H1 (cell line): ENCODE measurements at regions not wholly inside any gene's neighbourhood (a gene's known extent, or its start where the extent isn't known, plus 50 kb on each side); places are given as distances from the start of the nearest gene placed in this dataset.
A peak's percentile ranks its signal among the peaks of the same experiment; 100 is the strongest.

Source experiments
- CTCF ChIA-PET: fragments of 300-600 bp; sonication (Branson Sonifier 250); formaldehyde crosslinking; loops from one replicate; lab custom pipeline; 2021; ENCODE audit not compliant: partially characterized antibody; lab: Charles Lee
- POLR2A ChIA-PET: fragments of 300-600 bp; sonication (Branson Sonifier 250); formaldehyde crosslinking; loops from one replicate; lab custom pipeline; 2021; ENCODE audit warnings: inconsistent platforms; ENCODE audit not compliant: partially characterized antibody; lab: Charles Lee
- DNase-seq, 2 experiments: peaks; one replicate each; pipeline versions ENCODE4 v3.0.0 to v3.0.0-alpha.2; 2010 to 2022; ENCODE audit warnings: low spot score in 2 of 2, low read depth in 1 of 2, mixed read lengths in 1 of 2
- FAIRE-seq: peaks from 2 replicates; lab custom pipeline; 2011; peaks lifted over from hg19 to GRCh38; lab: Jason Lieb, UNC
- H2AFZ ChIP-seq: 2 replicates; pipeline ENCODE4 v1.8.1; 2012; ENCODE audit warnings: low read length, inconsistent platforms
- H2AK5ac ChIP-seq: 2 replicates; pipeline ENCODE4 v1.6.1; 2013; ENCODE audit warnings: low read depth, low read length
- H2BK120ac ChIP-seq: replicated peaks from 2 replicates; pipeline ENCODE3; 2013; ENCODE audit warnings: low read depth, low read length, inconsistent platforms
- H2BK12ac ChIP-seq: 2 replicates; pipeline ENCODE4 v1.6.1; 2013; ENCODE audit warnings: low read depth, low read length
- H2BK15ac ChIP-seq: 2 replicates; pipeline ENCODE4 v1.6.1; 2013; ENCODE audit warnings: low read length
- H2BK20ac ChIP-seq: 2 replicates; pipeline ENCODE4 v1.6.1; 2013; ENCODE audit warnings: low read length
- H2BK5ac ChIP-seq: 2 replicates; pipeline ENCODE4 v1.6.1; 2013; ENCODE audit warnings: low read depth, low read length
- H3K14ac ChIP-seq: 2 replicates; pipeline ENCODE4 v1.6.1; 2013; ENCODE audit warnings: inconsistent platforms; ENCODE audit not compliant: insufficient read length
- H3K18ac ChIP-seq: 2 replicates; pipeline ENCODE4 v1.6.1; 2013; ENCODE audit warnings: low read length; ENCODE audit errors: extremely low read depth
- H3K23ac ChIP-seq: 2 replicates; pipeline ENCODE4 v1.6.1; 2013; ENCODE audit warnings: inconsistent platforms; ENCODE audit not compliant: insufficient read length
- H3K23me2 ChIP-seq: 2 replicates; pipeline ENCODE4 v1.6.1; 2013; ENCODE audit warnings: low read depth, low read length
- H3K27ac ChIP-seq: 2 replicates; pipeline ENCODE4 v1.6.1; 2011; ENCODE audit warnings: low read depth, low read length, inconsistent platforms
- H3K27me3 ChIP-seq, 4 experiments: replicated peaks in 1 of 4; 1 replicate in 1 of 4; 2 replicates in 3 of 4; pipeline versions ENCODE4 v1.6.1 to v1.8.1; 2011 to 2013; ENCODE audit warnings: low read length in 3 of 4, mild to moderate bottlenecking in 3 of 4, inconsistent platforms in 2 of 4, mixed read lengths in 2 of 4, moderate library complexity in 1 of 4; ENCODE audit not compliant: control insufficient read depth in 3 of 4, insufficient read depth in 3 of 4; ENCODE audit errors: extremely low read depth in 1 of 4
- H3K36me3 ChIP-seq, 4 experiments: 2 replicates each; pipeline versions ENCODE4 v1.6.1 to v1.8.1; 2011 to 2013; ENCODE audit warnings: mild to moderate bottlenecking in 4 of 4, low read length in 3 of 4, moderate library complexity in 2 of 4, control low read depth in 1 of 4, inconsistent platforms in 1 of 4; ENCODE audit not compliant: insufficient read depth in 4 of 4, control insufficient read depth in 2 of 4
- H3K4ac ChIP-seq: replicated peaks from 2 replicates; pipeline ENCODE3; 2013; ENCODE audit warnings: low read length, low read depth, mixed read lengths, inconsistent platforms; ENCODE audit not compliant: insufficient read length
- H3K4me1 ChIP-seq, 4 experiments: replicated peaks in 1 of 4; 1 replicate in 1 of 4; 2 replicates in 3 of 4; pipeline versions ENCODE4 v1.6.1 to v1.8.1; 2011 to 2013; ENCODE audit warnings: low read length in 3 of 4, inconsistent platforms in 2 of 4, mixed read lengths in 1 of 4; ENCODE audit not compliant: insufficient read depth in 4 of 4, control insufficient read depth in 3 of 4
- H3K4me2 ChIP-seq, 2 experiments: 2 replicates each; pipeline versions ENCODE4 v1.6.1 to v1.8.1; 2011 to 2013; ENCODE audit warnings: low read depth in 2 of 2, low read length in 2 of 2, control low read depth in 1 of 2, inconsistent platforms in 1 of 2, mild to moderate bottlenecking in 1 of 2; ENCODE audit not compliant: insufficient read depth in 1 of 2
- H3K4me3 ChIP-seq, 4 experiments: fragments of 200-600, 300-600 bp in 1 of 4; sonication (generic), shearing (Covaris generic), sonication (Bioruptor Twin) in 1 of 4; 2 replicates each; pipeline versions ENCODE4 v1.5.1 to v1.8.1; 2011 to 2016; ENCODE audit warnings: low read length in 4 of 4, low read depth in 3 of 4, control low read depth in 2 of 4, inconsistent platforms in 2 of 4, mild to moderate bottlenecking in 2 of 4, mixed read lengths in 1 of 4, moderate library complexity in 1 of 4; ENCODE audit not compliant: insufficient read depth in 2 of 4; ENCODE audit errors: extremely low read depth in 1 of 4
- H3K56ac ChIP-seq: replicated peaks from 2 replicates; pipeline ENCODE3; 2013; ENCODE audit warnings: low read depth, mild to moderate bottlenecking, mixed read lengths, low read length, inconsistent platforms; ENCODE audit not compliant: insufficient read length
- H3K79me1 ChIP-seq: 2 replicates; pipeline ENCODE4 v1.6.1; 2013; ENCODE audit warnings: low read depth, low read length, control low read depth
- H3K79me2 ChIP-seq, 2 experiments: 2 replicates each; pipeline versions ENCODE4 v1.6.1 to v1.8.1; 2012 to 2013; ENCODE audit warnings: low read length in 2 of 2, mild to moderate bottlenecking in 2 of 2, inconsistent platforms in 1 of 2; ENCODE audit not compliant: insufficient read depth in 2 of 2, control insufficient read depth in 1 of 2
- H3K9ac ChIP-seq, 4 experiments: replicated peaks in 1 of 4; 1 replicate in 1 of 4; 2 replicates in 3 of 4; pipeline versions ENCODE4 v1.6.1 to v1.8.1; 2011 to 2013; ENCODE audit warnings: low read depth in 3 of 4, low read length in 3 of 4, control low read depth in 2 of 4, mild to moderate bottlenecking in 2 of 4, moderate library complexity in 2 of 4, inconsistent platforms in 1 of 4; ENCODE audit errors: extremely low read depth in 1 of 4
- H3K9me3 ChIP-seq, 2 experiments: 2 replicates each; pipeline versions ENCODE4 v1.6.1 to v1.8.1; 2012 to 2013; ENCODE audit warnings: mild to moderate bottlenecking in 2 of 2, moderate library complexity in 2 of 2, control low read depth in 1 of 2, inconsistent platforms in 1 of 2, low read depth in 1 of 2, low read length in 1 of 2, mixed read lengths in 1 of 2; ENCODE audit not compliant: insufficient read depth in 2 of 2
- H4K20me1 ChIP-seq, 2 experiments: replicated peaks in 1 of 2; 2 replicates each; pipeline versions ENCODE3 to v1.8.1; 2011 to 2013; ENCODE audit warnings: inconsistent platforms in 2 of 2, low read length in 2 of 2, mild to moderate bottlenecking in 1 of 2; ENCODE audit not compliant: insufficient read depth in 2 of 2, control insufficient read depth in 1 of 2
- H4K5ac ChIP-seq: 2 replicates; pipeline ENCODE4 v1.6.1; 2013; ENCODE audit warnings: low read length, low read depth, mixed read lengths, inconsistent platforms; ENCODE audit not compliant: insufficient read length
- H4K8ac ChIP-seq: 2 replicates; pipeline ENCODE4 v1.8.0; 2013; ENCODE audit warnings: mild to moderate bottlenecking, moderate library complexity, low read length, inconsistent platforms; ENCODE audit not compliant: insufficient read depth; ENCODE audit errors: extremely low read depth
- H4K91ac ChIP-seq: replicated peaks from 2 replicates; pipeline ENCODE3; 2013; ENCODE audit warnings: low read length, mixed read lengths, inconsistent platforms; ENCODE audit not compliant: insufficient read length
- CTBP2 ChIP-seq: IDR thresholded peaks from 2 replicates; pipeline ENCODE4 v1.7.0; 2011; ENCODE audit warnings: borderline replicate concordance, mild to moderate bottlenecking, moderate library complexity, mixed read lengths, low read length; ENCODE audit not compliant: insufficient read depth, insufficient read length
- CTCF ChIP-seq, 3 experiments: IDR thresholded peaks; 1 replicate in 2 of 3; 2 replicates in 1 of 3; pipeline versions ENCODE4 v1.5.1 to v1.6.1; 2011; ENCODE audit warnings: low read length in 3 of 3, mild to moderate bottlenecking in 3 of 3, inconsistent platforms in 2 of 3, low read depth in 1 of 3, moderate library complexity in 1 of 3; ENCODE audit not compliant: insufficient read depth in 1 of 3; ENCODE audit errors: control extremely low read depth in 1 of 3
- HDAC6 ChIP-seq: IDR thresholded peaks from one replicate; pipeline ENCODE4 v1.7.1; 2012; ENCODE audit warnings: low read depth, mild to moderate bottlenecking, inconsistent platforms, low read length, moderate library complexity
- MAFK ChIP-seq: IDR thresholded peaks from 2 replicates; pipeline ENCODE4 v1.6.1; 2012; ENCODE audit warnings: low read depth, mild to moderate bottlenecking, improper control_type of control experiment, low read length
- MAX ChIP-seq: IDR thresholded peaks from 2 replicates; pipeline ENCODE4 v1.6.1; 2012; ENCODE audit warnings: inconsistent platforms
- RAD21 ChIP-seq, 2 experiments: IDR thresholded peaks in 1 of 2; conservative IDR thresholded peaks in 1 of 2; 2 replicates each; pipeline ENCODE4 v1.6.1; 2011; ENCODE audit warnings: low read depth in 2 of 2, low read length in 2 of 2, improper control_type of control experiment in 1 of 2, inconsistent platforms in 1 of 2, mild to moderate bottlenecking in 1 of 2, moderate library complexity in 1 of 2
- RNF2 ChIP-seq: fragments of 200-900, 300-1000 bp; sonication (generic); IDR thresholded peaks from 2 replicates; pipeline ENCODE4 v1.7.1; 2016; ENCODE audit warnings: borderline replicate concordance, low read depth, mild to moderate bottlenecking, antibody characterized with exemption, low read length; ENCODE audit not compliant: poor library complexity, severe bottlenecking; ENCODE audit errors: missing control alignments
- WGBS, 2 experiments: shearing (Covaris generic) in 1 of 2; methylation state at CpG; one replicate each; pipeline versions ENCODE4 v1.1.6 to v1.1.7; 2013 to 2015; ENCODE audit warnings: low lambda C conversion rate in 2 of 2, mixed read lengths in 2 of 2, inconsistent platforms in 1 of 2, low coverage in 1 of 2, missing lambda C conversion rate in 1 of 2; ENCODE audit not compliant: insufficient replicate concordance in 2 of 2, insufficient coverage in 1 of 2, insufficient read length in 1 of 2; ENCODE audit errors: extremely low coverage in 1 of 2, missing lambda C conversion rate in 1 of 2; 5-methylcytosine and 5-hydroxymethylcytosine counted together
- TF ChIP-seq, protein P1 (sequence below): IDR thresholded peaks from 2 replicates; pipeline ENCODE4 v1.6.1; 2011; ENCODE audit warnings: low read depth, mild to moderate bottlenecking, low read length; ENCODE audit not compliant: insufficient read depth

GRCh38 chr4:180698550-180699195 lies 1544.5 kb upstream of the TENM3 start:
- Histone ChIP-seq H3K4me2 (no peak overlapping the region), H2BK12ac (no peak overlapping the region), H3K9ac (no peak overlapping the region), H3K23me2 (no peaks in the 10 kb centered on the region), H3K9me3 (0 out of 4 replicates have a peak, but pooled peaks cover 2 to 3% of the 10 kb centered on the region in 2 experiments), H3K79me1 (no peaks in the 10 kb centered on the region), H3K36me3 (no peaks in the 10 kb centered on the region), H2AFZ (peak overlapping the region; percentile 86), H3K4me3 (no peak overlapping the region), H3K14ac (no peak overlapping the region), H3K79me2 (no peaks in the 10 kb centered on the region), H2BK5ac (no peak overlapping the region), H3K4me1 (peaks cover 0 to 4% (median 1%) of the 10 kb centered on the region in 4 experiments; a peak in 1 of 7 replicates), H4K5ac (no peak overlapping the region), H3K23ac (no peak overlapping the region), H4K91ac (no peak overlapping the region), H3K27ac (no peak overlapping the region), H3K18ac (no peak overlapping the region), H3K27me3 (no peaks in the 10 kb centered on the region), H2BK20ac (no peak overlapping the region), H4K20me1 (no peaks in the 10 kb centered on the region), H3K56ac (no peak overlapping the region), H2BK120ac (no peak overlapping the region), H2AK5ac (no peak overlapping the region), H2BK15ac (no peak overlapping the region), H3K4ac (no peak overlapping the region), H4K8ac (no peak overlapping the region)
- ChIA-PET CTCF (no interaction called here), POLR2A (no interaction called here)
- 84% methylated on average over 11 of the region's 12 CpGs; no CpG with 5 or more reads in 1 of the 2 experiments for WGBS, 2 experiments
- DNase-seq (no peak), FAIRE-seq (no peak)
- no peak for TF ChIP-seq MAFK
- no peak for TF ChIP-seq MAX
- TF ChIP-seq CTCF (IDR thresholded peaks at IDR 0.05; ENCODE audit: control extremely low read depth in 1 of 3, insufficient read depth in 1 of 3, low read depth in 1 of 3, low read length in 3 of 3), result no peak
- TF ChIP-seq CTBP2, result no peak
- TF ChIP-seq HDAC6, result no peak
- TF ChIP-seq, protein P1, sequence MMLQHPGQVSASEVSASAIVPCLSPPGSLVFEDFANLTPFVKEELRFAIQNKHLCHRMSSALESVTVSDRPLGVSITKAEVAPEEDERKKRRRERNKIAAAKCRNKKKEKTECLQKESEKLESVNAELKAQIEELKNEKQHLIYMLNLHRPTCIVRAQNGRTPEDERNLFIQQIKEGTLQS, result no peak
- no peak for TF ChIP-seq RAD21 (IDR thresholded peaks at IDR 0.05 in 1 of 2, conservative IDR thresholded peaks at IDR 0.05 in 1 of 2; ENCODE audit: low read depth in 2 of 2, low read length in 2 of 2)
- TF ChIP-seq RNF2, result no peak
